HG03097 (cell line): ENCODE measurements at regions not wholly inside any gene's neighbourhood (a gene's known extent, or its start where the extent isn't known, plus 50 kb on each side); places are given as distances from the start of the nearest gene placed in this dataset.
"Not testable (repeated sequence)": the region's sequence is repeated elsewhere in the genome, so short reads cannot be mapped to it uniquely, and the experiment has no call there.

Experiments used
- ATAC-seq: cut with Tn5 transposase; IDR thresholded peaks from one replicate; pipeline ENCODE4 v1.9.1; 2021; ENCODE audit not compliant: unreplicated experiment, low FRiP score

DNA sequence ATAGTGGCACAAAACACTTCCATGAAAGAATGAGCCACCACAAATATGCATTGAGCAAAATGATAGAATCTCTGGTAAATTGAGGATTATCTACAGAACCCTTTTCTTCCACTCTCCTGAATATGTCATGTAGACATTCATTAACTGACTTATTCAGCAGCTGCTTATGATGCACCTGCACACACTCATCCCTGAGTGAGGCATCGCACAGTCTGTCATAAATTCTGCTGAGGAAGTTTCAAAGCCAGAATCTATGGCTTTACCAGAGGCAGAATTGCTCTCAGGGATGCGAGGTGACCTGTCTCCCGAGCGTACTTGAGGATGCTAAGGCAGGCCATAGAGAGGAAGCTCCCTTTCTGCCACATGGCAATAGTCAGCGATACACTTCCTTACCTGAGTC lies 1090.2 kb downstream of the UQCRFS1 start:
- no peak for ATAC-seq

DNA sequence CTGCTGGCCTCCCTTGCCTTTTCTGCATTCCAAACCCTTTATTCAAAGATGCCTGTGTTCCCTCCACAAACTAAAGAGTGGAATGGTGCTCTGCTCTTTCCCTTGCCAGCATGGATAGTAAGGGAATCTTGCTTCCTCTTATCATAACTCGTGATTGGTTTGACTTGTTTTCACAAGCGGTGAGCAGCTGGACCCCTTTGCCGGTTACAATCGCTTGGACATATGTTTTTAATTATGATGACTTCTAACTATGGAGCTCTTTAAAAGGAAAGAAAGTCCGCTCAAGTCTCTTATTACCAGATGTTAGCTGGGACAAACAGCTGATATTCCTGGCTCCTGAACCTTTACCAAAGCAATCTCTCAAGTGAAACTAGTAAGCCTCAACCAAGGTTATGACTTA lies 1094.7 kb downstream of the UQCRFS1 start:
- ATAC-seq, result no peak

DNA sequence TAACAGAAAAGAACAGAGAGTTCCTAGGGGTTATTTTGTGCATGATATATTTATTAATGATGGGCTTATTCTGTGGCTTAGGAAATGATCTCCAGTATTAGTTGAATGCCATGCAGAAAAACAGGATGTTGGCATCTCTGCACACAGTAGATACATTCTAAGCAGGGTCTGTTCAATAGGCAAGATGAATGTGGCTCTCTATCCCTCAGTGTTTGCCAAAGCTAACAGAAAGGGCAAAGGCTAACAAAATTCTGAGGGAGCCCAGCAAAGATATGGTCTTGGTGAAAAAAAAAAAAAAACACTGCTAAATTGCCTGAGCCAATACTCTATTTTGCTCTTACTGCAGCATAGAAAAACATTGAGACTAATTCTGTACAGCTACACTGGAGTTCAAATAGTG lies 1095.8 kb downstream of the UQCRFS1 start:
- no peak for ATAC-seq

DNA sequence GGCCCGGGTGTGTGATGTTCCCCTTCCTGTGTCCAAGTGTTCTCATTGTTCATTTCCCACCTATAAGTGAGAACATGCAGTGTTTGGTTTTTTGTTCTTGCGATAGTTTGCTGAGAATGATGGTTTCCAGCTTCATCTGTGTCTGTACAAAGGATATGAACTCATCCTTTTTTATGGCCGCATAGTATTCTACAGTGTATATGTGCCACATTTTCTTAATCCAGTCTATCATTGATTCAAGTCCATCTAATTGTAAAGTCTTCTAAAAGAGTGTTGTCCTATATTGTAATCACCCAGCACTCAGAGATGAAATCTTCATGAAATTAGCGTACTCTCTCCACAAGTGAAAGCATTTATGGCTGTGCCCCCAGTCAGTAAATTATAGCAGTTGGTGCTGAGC lies 1096.6 kb downstream of the UQCRFS1 start:
- not testable (repeated sequence) for ATAC-seq

DNA sequence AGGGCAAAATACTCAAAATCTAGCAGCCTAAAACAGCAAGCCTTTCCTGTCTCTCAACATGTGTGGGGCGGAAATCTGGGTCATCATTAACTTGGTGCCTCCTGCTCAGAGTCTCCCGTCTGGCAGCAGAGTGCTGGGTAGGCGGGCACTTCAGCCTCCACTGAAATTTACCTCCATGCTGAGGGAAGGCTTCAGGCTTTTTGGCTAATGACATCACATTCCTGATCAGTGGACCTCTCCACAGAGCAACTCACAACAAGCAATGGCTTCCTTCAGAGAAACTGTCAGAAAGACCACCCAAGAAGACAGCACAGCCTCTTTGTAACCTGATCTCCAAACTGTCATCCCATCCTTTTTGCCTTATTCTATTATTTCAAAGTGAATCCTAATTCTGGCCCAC lies 1109.0 kb downstream of the UQCRFS1 start:
- ATAC-seq, result no peak

DNA sequence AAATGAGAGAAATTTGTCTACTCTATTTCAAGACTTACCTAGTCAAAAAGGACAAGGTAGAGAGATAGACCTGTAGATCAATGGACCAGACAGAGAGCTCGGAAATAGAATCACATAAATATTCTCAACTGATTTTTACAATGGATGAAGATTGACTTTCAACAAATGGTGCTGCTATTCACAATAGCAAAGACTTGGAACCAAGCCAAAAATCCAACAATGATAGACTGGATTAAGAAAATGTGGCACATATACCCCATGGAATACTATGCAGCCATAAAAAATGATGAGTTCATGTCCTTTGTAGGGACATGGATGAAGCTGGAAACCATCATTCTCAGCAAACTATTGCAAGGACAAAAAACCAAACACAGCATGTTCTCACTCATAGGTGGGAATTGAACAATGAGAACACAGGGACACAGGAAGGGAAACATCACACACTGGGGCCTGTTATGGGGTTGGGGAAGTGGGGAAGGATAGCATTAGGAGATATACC lies 1128.2 kb downstream of the UQCRFS1 start:
- ATAC-seq, result not testable (repeated sequence)

DNA sequence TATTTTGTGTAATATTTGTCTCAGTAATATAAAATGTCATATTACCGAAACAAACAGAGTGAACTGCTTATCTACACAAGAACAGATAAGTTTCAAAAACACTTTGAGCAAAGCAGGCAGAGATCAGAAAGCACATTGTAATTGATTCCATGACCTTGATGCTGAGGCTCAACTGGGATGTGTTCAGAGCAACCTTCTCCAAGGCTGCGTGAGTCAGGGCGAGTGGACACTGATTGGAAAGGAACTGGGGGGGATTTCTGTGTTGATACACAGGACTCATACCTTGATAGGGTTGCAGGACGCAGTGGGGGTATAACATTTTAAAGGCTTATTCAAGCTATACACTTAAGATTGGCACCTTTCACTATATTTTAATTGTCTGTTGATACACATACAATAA lies 1136.3 kb downstream of the UQCRFS1 start:
- no peak for ATAC-seq

DNA sequence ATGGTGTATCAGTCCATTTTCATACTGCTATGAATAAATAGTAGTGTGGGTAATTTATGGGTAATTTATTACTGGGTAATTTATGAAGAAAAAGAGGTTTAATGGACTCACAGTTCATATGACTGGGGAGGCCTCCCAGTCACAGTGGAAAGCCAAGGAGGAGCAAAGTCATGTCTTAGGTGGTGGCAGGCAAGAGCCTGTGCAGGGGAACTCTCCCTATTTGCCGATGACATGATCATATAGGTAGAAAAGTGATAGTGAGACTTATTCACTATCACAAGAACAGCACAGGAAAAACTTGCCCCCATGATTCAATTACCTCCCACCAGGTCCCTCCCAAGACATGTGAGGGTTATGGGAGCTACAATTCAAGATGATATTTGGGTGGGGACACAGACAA lies 1137.7 kb downstream of the UQCRFS1 start:
- ATAC-seq, result no peak

DNA sequence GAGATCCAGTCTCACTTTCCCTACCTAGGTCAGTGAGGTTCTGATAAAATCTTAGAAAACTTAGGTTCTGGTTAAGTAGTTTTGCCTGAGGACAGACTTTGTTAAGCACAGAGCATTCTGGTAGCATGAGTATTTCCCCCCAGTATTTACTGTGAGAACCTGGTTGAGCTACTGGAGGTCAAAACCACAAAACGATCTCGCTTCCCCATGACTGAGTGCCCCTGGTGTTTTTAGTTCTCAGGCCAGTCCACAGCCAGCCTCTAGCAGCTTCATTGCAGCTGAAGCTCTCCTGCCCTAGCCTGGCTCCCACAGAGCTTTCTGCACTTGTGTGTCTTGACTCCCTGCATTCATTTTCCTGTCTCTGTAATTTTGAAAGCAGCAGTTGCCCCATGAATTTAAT lies 1138.2 kb downstream of the UQCRFS1 start:
- ATAC-seq, result no peak

DNA sequence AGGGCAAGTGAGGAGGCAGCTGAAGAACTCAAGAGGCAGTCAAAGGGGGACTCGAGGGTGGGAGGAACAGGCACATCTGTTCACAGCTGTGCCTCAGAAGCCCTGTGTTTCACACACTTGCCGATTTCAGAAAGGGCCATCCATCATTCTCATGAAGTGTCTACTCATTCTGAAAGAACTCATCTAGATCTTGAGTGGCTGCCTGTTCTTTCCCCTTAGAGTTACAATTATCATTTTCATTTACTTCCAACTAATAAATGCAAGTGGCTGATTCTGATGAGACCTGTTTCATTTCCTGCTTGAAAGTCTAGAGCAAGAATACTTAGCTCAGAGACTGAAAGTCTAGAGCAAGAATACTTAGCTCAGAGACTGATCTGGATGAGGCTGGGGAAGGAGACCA lies 1145.1 kb downstream of the UQCRFS1 start:
- no peak for ATAC-seq

DNA sequence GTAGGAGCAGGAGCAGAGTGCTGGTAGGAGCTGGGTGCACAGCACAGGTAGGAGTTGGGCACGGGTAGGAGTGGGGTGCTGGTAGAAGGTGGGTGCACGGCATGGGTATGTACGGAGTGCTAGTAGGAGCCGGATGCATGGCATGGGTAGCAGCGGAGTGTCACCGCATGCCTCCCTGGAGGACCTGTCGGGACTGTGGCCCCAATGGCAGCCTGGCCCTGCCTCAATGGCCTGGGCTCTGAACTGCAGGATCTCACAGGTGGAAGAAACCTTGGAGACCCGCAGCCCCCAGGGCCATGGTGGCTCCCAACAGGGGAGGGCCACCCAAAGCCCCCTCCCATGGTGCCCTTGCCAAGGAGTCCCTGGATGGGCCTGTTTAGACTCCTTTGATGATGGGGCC lies 1146.0 kb downstream of the UQCRFS1 start:
- ATAC-seq, result no peak

DNA sequence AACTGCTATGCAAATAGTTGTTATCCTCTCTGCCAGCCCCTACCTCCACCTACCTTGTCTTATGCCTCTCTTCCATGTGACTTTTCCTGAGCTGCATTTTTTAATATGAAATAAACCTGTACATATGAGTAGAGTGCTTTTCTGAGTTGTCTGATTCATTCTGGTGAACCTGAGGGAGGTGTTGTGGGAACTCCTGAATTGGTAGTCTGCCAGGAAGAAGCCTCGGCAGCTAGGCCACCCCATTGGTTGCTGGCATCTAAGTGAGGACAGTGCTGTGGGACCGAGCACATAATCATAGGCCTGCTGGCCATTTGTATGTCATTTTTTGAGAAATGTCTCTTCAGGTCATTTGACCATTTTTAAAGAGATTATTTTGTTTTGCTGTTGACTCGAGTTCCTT lies 1146.8 kb downstream of the UQCRFS1 start:
- ATAC-seq, result no peak

DNA sequence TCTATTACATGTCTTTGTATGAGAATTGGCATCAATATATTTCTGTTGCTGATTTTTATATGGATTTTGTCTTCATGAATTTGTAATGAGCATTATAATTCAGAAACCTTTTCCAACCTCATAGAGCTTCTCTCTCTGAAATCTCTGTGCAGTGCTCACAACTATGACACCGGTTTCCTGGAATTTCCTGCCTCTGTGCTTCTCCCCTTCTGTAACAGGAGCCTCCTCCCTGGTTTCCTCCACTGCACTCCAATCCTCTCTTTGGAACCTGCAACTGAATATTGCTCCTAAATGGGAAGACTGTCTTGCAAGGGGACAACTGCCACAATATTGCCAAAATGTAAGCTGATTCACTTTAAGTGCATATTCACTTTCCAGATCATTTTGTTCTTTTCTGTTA lies 1147.9 kb downstream of the UQCRFS1 start:
- no peak for ATAC-seq

DNA sequence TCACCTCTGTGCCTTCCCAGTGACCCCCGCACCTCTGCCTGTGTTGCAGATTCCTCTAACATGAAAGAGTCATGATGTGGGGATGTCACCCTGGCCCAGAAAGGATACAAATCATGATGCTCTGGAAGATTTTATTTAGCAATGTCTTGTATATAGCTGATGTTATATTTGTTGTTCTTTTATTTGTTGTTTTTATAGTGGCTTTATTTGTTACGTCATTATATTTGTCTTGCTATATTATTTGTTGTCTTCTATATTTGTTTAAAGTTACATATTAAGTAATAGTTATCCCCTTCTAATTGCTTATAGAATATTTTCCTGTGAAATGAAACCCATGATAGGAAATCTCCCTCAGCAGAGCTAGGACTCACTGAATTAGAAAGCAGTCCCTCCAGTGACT lies 1149.2 kb downstream of the UQCRFS1 start:
- no peak for ATAC-seq

DNA sequence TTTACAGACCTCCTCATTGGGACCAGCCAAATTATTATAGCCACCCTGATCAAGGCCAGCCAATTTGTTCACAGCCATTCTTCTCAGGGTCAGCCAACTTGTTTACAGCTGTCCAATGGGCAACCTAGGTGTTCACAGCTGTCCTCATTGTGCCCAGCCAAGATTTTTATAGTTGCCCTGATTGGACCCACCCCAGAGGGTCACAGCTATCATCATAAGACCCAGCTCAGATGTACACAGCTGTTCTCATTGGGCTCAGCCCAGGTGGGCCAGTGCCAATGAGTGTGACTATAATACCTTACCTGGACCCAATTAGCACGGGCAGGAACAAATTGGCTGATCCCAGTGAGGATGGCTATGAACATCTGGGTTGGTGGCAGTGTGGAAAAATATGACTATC lies 1151.8 kb downstream of the UQCRFS1 start:
- ATAC-seq, result no peak

DNA sequence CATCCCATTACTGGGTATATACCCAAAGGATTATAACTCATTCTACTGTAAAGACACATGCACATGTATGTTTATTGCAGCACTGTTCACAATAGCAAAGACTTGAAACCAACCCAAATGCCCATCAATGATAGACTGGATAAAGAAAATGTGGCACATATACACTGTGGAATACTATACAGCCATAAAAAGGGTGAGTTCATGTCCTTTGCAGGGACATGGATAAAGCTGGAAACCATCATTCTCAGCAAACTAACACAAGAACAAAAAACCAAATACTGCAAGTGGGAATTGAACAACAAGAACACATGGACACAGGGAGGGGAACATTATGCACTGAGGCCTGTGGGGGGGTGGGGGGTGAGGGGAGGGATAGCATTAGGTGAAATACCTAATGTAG lies 1155.9 kb downstream of the UQCRFS1 start:
- not testable (repeated sequence) for ATAC-seq

DNA sequence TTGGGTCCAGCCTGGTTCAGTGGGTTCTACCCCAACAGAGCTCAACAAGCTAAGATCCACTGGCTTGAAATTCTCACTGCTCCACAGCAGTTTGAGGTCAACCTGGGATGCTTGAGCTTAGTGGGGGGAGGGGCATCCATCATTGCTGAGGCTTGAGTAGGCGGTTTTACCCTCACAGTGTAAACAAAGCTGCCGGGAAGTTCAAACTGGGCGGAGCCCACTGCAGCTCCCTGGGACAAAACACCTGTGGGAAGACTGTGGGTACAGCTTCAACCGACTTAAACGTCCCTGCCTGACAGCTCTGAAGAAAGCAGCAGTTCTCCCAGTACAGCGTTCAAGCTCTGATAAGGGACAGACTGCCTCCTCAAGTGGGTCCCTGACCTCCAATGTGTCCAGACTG lies 1161.9 kb downstream of the UQCRFS1 start:
- ATAC-seq, result no peak

DNA sequence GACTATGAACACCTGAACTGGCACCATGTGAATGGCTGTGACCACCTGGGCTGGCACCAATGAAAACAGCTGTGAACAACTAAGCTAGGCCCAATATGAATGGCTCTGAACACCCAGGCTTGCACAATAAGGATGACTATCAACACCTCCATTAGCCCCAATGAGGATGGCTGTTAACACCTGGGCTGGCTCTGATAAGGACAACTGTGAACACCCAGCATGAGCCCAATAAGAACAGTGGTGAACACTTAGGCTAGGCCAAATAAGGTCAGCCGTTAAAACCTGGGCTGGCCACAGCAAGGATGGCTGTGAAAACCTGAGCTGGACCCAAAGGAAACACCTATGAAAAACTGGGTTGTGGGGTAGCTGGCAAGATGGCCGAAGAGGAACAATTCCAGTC lies 1163.1 kb downstream of the UQCRFS1 start:
- no peak for ATAC-seq

DNA sequence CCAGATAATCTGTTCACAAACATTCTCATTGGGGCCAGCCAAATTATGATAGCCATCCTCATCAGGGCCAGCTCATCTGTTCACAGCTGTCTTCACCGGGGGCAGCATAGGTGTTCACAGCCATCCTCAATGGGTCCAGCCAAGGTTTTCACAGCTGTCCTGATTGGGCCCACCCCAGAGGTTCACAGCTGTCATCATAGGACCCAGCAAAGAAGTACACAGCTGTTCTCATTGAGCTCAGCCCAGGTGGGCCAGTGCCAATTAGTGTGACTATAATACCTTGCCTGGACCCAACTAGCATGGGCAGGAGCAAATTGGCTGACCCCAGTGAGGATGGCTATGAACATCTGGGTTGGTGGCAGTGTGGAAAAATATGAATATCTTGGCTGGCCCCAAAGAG lies 1166.0 kb downstream of the UQCRFS1 start:
- no peak for ATAC-seq

DNA sequence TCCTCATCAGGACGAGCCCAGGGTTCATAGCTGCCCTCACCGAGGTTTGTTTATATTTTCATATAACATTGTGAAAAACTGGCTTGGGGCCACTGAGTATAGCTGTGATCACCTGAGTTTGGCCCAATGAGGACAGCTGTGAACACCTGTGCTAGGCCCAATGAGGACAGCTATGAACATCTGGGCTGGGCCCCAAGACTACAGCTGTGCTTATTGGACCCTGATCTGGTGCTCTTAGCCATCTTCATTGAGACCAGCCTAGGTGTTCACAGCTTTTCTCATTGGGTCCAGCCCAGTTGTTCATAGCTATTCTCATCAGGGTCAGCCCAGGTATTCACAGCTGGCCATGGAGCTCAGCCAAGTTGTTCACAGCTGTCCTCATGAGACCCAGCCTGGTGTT lies 1167.3 kb downstream of the UQCRFS1 start:
- no peak for ATAC-seq

DNA sequence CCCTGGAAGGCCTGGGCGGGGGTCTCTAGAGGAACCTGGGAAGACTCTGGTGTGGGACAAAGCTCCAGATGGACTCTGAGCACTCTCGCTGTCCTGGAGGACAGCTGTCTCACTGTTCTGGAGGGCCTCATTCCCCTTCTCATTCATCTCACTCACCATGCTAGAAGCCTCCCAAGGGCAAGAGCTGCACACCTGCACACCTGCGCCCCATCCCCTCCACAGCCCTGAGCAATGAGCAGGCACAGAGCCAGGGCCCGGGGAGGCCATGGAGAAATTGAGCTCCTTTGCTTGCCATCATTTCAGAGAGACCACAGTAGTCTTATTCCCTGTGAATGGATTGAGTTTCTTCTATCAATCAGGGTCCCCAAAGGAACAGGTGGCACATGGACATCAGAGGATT lies 1168.5 kb downstream of the UQCRFS1 start:
- ATAC-seq, result no peak

DNA sequence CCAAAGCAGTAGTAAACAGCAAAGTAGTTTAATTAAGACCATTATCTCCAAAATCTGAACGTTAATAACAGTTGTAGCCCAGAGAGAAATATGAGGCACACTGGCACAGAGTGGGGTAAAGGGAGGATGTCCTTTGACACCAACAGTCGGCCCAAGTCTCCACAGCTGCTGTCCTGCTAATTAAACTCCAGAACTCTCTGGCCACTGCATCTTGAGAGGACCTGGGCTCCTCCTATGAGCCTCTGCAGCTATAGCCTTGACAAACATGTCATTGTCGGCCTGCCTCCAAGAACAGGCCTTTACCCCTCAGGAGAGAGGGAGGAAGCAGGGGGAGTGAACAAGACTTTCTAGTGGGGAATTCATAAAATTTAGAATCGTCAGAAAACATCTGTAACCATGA lies 1170.4 kb downstream of the UQCRFS1 start:
- ATAC-seq, result no peak

DNA sequence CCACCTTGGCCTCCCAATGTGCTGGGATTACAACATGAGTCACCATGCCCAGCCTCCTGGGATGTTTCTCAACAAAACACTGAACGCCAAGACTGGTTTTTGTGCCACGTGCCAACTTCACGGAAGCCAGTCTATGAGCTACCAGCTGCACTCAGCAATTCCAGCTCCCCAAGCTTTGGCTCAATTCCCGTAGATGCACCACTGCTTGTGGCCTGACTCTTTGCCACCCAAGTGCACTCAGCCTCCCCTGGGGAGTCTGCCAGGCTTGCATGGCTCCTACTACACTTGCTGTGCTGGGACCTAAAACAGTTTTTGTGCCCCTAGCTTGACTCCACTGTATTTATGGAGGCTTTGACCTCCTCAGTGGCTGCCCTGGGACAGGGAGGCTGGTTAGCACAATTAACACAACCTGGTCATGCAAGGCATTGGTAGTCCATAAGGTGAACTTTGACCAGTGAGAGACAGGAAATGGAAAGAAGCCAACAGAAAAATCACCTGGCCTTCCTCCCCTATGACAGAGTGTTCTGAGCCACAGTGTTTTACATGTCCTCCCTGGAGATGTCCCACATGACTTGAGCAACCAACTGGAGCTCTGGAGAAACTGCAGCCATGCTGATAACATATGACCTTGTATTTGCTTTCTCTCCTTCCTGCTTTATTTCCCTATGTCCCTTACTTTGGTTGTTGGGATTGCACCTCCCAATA lies 1173.1 kb downstream of the UQCRFS1 start:
- no peak for ATAC-seq
